ENCODE measurements at regions not wholly inside any gene's neighbourhood (a gene's known extent, or its start where the extent isn't known, plus 50 kb on each side); places are given as distances from the start of the nearest gene placed in this dataset.
"Not testable (repeated sequence)": the region's sequence is repeated elsewhere in the genome, so short reads cannot be mapped to it uniquely, and the experiment has no call there.

- no peak for DNase-seq
These were observed 272.6 kb upstream of the HS6ST1 start for GRCh38 chr2:128591022-128591860.

GRCh38 chr2:128591861-128592822 lies 273.5 kb upstream of the HS6ST1 start:
- no peak for DNase-seq

- no peak for DNase-seq
These were observed 274.8 kb upstream of the HS6ST1 start for GRCh38 chr2:128593518-128593878.

GRCh38 chr2:128593879-128594650 lies 275.4 kb upstream of the HS6ST1 start:
- DNase-seq = no peak

GRCh38 chr2:128594651-128594910 lies 275.9 kb upstream of the HS6ST1 start:
- DNase-seq = no peak

- DNase-seq = no peak
These were observed 276.4 kb upstream of the HS6ST1 start for GRCh38 chr2:128594953-128595677.

- no peak for DNase-seq
These were observed 277.2 kb upstream of the HS6ST1 start for GRCh38 chr2:128595763-128596395.

- DNase-seq = no peak
These were observed 277.9 kb upstream of the HS6ST1 start for GRCh38 chr2:128596396-128597120.

- DNase-seq = no peak
These were observed 278.6 kb upstream of the HS6ST1 start for GRCh38 chr2:128597121-128597762.

GRCh38 chr2:128598260-128598659 lies 279.6 kb upstream of the HS6ST1 start:
- DNase-seq = not testable (repeated sequence)

- no peak for DNase-seq
These were observed 280.3 kb upstream of the HS6ST1 start for GRCh38 chr2:128598862-128599441.

- DNase-seq = no peak
These were observed 281.0 kb upstream of the HS6ST1 start for GRCh38 chr2:128599700-128600099.

GRCh38 chr2:128600581-128601297 lies 282.1 kb upstream of the HS6ST1 start:
- DNase-seq = no peak

- DNase-seq = no peak
These were observed 282.8 kb upstream of the HS6ST1 start for GRCh38 chr2:128601298-128602037.

- DNase-seq = no peak
These were observed 283.5 kb upstream of the HS6ST1 start for GRCh38 chr2:128602038-128602698.

GRCh38 chr2:128602699-128603101 lies 284.0 kb upstream of the HS6ST1 start:
- DNase-seq = no peak

- no peak for DNase-seq
These were observed 284.8 kb upstream of the HS6ST1 start for GRCh38 chr2:128603411-128603924.

- DNase-seq = no peak
These were observed 285.4 kb upstream of the HS6ST1 start for GRCh38 chr2:128604045-128604444.
